GM18508 (cell line): ENCODE measurements at regions not wholly inside any gene's neighbourhood (a gene's known extent, or its start where the extent isn't known, plus 50 kb on each side); places are given as distances from the start of the nearest gene placed in this dataset.
"Not testable (repeated sequence)": the region's sequence is repeated elsewhere in the genome, so short reads cannot be mapped to it uniquely, and the experiment has no call there.

Source experiments
- ATAC-seq: cut with Tn5 transposase; IDR thresholded peaks from one replicate; pipeline ENCODE4 v1.9.1; 2021; ENCODE audit warnings: moderate number of reproducible peaks; ENCODE audit not compliant: insufficient read depth, unreplicated experiment

GRCh38 chr2:228956701-228957474 lies 314.2 kb downstream of the PID1 start:
- ATAC-seq: no peak

GRCh38 chr2:228949831-228950230 lies 321.3 kb downstream of the PID1 start:
- no peak for ATAC-seq

GRCh38 chr2:228945710-228946109 lies 325.4 kb downstream of the PID1 start:
- no peak for ATAC-seq

- no peak for ATAC-seq
These were observed 328.2 kb downstream of the PID1 start for GRCh38 chr2:228942856-228943255.

GRCh38 chr2:228938629-228939028 lies 332.5 kb downstream of the PID1 start:
- ATAC-seq: no peak

- ATAC-seq: no peak
These were observed 343.8 kb downstream of the PID1 start for GRCh38 chr2:228927028-228928010.

GRCh38 chr2:228919808-228920207 lies 351.3 kb downstream of the PID1 start:
- ATAC-seq: no peak

- ATAC-seq: no peak
These were observed 353.9 kb downstream of the PID1 start for GRCh38 chr2:228917220-228917619.

- no peak for ATAC-seq
These were observed 354.5 kb downstream of the PID1 start for GRCh38 chr2:228916416-228917090.

- no peak for ATAC-seq
These were observed 357.9 kb downstream of the PID1 start for GRCh38 chr2:228913176-228913575.

GRCh38 chr2:228910872-228911271 lies 360.2 kb downstream of the PID1 start:
- not testable (repeated sequence) for ATAC-seq

- no peak for ATAC-seq
These were observed 368.9 kb downstream of the PID1 start for GRCh38 chr2:228902176-228902575.

GRCh38 chr2:228901531-228901930 lies 369.6 kb downstream of the PID1 start:
- ATAC-seq: no peak

- ATAC-seq: no peak
These were observed 392.9 kb downstream of the PID1 start for GRCh38 chr2:228878138-228878537.

- no peak for ATAC-seq
These were observed 394.8 kb downstream of the PID1 start for GRCh38 chr2:228876276-228876675.

- no peak for ATAC-seq
These were observed 395.8 kb downstream of the PID1 start for GRCh38 chr2:228875152-228875900.

- no peak for ATAC-seq
These were observed 400.1 kb downstream of the PID1 start for GRCh38 chr2:228871012-228871411.

GRCh38 chr2:228869636-228870264 lies 401.3 kb downstream of the PID1 start:
- no peak for ATAC-seq

- ATAC-seq: no peak
These were observed 403.7 kb downstream of the PID1 start for GRCh38 chr2:228867406-228867805.

- ATAC-seq: no peak
These were observed 404.3 kb downstream of the PID1 start for GRCh38 chr2:228866781-228867180.
